ENCODE measurements at regions not wholly inside any gene's neighbourhood (a gene's known extent, or its start where the extent isn't known, plus 50 kb on each side); places are given as distances from the start of the nearest gene placed in this dataset.
"Not testable (repeated sequence)": the region's sequence is repeated elsewhere in the genome, so short reads cannot be mapped to it uniquely, and the experiment has no call there.

- not testable (repeated sequence) for DNase-seq
Observed at GRCh38 chr16:29309601-29310000, 96.9 kb downstream of the NPIPB11 start.

GRCh38 chr16:29308644-29309546 lies 97.6 kb downstream of the NPIPB11 start:
- DNase-seq, result no peak

- DNase-seq, result no peak
Observed at GRCh38 chr16:29307598-29308507, 98.7 kb downstream of the NPIPB11 start.

- DNase-seq, result no peak
Observed at GRCh38 chr16:29306943-29307597, 99.4 kb downstream of the NPIPB11 start.

GRCh38 chr16:29306201-29306600 lies 100.3 kb downstream of the NPIPB11 start:
- DNase-seq, result no peak

- not testable (repeated sequence) for DNase-seq
Observed at GRCh38 chr16:29305018-29305417, 101.5 kb downstream of the NPIPB11 start.

GRCh38 chr16:29304251-29304650 lies 102.3 kb downstream of the NPIPB11 start:
- peak; percentile 35 for DNase-seq

- DNase-seq, result no peak
Observed at GRCh38 chr16:29303520-29303919, 103.0 kb downstream of the NPIPB11 start.

GRCh38 chr16:29302976-29303375 lies 103.5 kb downstream of the NPIPB11 start:
- no peak for DNase-seq

GRCh38 chr16:29302433-29302832 lies 104.1 kb downstream of the NPIPB11 start:
- DNase-seq, result not testable (repeated sequence)

- DNase-seq, result not testable (repeated sequence)
Observed at GRCh38 chr16:29301662-29302285, 104.7 kb downstream of the NPIPB11 start.

GRCh38 chr16:29300541-29301535 lies 105.7 kb downstream of the NPIPB11 start:
- not testable (repeated sequence) for DNase-seq

- not testable (repeated sequence) for DNase-seq
Observed at GRCh38 chr16:29300030-29300491, 106.5 kb downstream of the NPIPB11 start.

- not testable (repeated sequence) for DNase-seq
Observed at GRCh38 chr16:29298997-29299396, 107.5 kb downstream of the NPIPB11 start.

- not testable (repeated sequence) for DNase-seq
Observed at GRCh38 chr16:29298307-29298706, 108.2 kb downstream of the NPIPB11 start.

- not testable (repeated sequence) for DNase-seq
Observed at GRCh38 chr16:29297809-29298177, 108.7 kb downstream of the NPIPB11 start.

- not testable (repeated sequence) for DNase-seq
Observed at GRCh38 chr16:29297144-29297808, 109.2 kb downstream of the NPIPB11 start.

GRCh38 chr16:29296176-29296575 lies 110.3 kb downstream of the NPIPB11 start:
- DNase-seq, result not testable (repeated sequence)

GRCh38 chr16:29294951-29295795 lies 111.3 kb downstream of the NPIPB11 start:
- DNase-seq, result not testable (repeated sequence)

Measured in midbrain (tissue), 1 donor.